Skin of body (tissue), 1 donor: ENCODE measurements at regions not wholly inside any gene's neighbourhood (a gene's known extent, or its start where the extent isn't known, plus 50 kb on each side); places are given as distances from the start of the nearest gene placed in this dataset.

ENCODE experiments used
- DNase-seq: peaks from one replicate; lab custom pipeline; 2025; lab: John Stamatoyannopoulos, UW

GRCh38 chr12:87169010-87169409, 860.2 kb downstream of the C12orf50 start:
- DNase-seq: no peak

- no peak for DNase-seq
Observed at GRCh38 chr12:87165733-87166375, 863.3 kb downstream of the C12orf50 start.

DNA sequence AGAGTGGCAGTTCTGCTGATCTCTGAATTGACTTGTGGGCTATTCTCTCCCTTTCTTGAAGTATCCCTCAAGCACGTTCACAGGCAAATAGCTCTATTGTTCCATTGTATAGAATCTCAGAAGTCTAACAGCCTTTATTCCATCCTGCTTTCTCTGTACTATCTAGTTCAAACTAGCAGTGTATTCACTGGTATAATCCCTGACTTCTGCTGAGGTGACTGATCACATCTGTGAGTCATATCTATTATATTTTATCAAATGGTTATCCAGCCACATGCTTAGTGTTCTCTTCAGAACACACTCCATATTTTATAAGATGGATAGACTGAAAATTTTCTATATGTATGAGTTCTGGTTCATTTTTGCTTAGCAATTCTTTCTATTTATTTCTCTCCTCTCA, 866.1 kb downstream of the C12orf50 start:
- no peak for DNase-seq

GRCh38 chr12:87160848-87161601, 868.2 kb downstream of the C12orf50 start:
- DNase-seq: no peak

- no peak for DNase-seq
Observed at GRCh38 chr12:87157791-87158190, 871.4 kb downstream of the C12orf50 start.

GRCh38 chr12:87155621-87156020, 873.6 kb downstream of the C12orf50 start:
- no peak for DNase-seq

GRCh38 chr12:87152841-87153528, 876.2 kb downstream of the C12orf50 start:
- DNase-seq: no peak

DNA sequence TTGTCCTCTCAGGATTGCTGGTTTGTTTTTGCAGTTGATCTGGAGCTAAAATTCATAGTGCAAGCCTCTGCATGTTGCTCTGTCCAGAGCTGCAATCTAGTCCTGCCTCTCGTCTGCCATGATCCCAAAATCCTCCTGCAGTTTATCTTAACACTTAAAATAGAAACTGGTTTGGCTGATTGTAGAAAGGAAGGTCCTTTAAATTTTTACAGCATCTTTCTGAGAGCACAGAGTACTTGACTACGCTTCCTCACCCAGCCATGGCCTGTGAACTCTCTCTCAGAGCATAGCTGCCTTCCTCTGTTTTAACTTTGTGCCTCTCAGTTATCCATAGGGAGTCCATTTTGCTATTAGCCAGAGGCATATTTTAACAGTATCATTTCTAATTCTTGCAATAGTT, 877.1 kb downstream of the C12orf50 start:
- no peak for DNase-seq

DNA sequence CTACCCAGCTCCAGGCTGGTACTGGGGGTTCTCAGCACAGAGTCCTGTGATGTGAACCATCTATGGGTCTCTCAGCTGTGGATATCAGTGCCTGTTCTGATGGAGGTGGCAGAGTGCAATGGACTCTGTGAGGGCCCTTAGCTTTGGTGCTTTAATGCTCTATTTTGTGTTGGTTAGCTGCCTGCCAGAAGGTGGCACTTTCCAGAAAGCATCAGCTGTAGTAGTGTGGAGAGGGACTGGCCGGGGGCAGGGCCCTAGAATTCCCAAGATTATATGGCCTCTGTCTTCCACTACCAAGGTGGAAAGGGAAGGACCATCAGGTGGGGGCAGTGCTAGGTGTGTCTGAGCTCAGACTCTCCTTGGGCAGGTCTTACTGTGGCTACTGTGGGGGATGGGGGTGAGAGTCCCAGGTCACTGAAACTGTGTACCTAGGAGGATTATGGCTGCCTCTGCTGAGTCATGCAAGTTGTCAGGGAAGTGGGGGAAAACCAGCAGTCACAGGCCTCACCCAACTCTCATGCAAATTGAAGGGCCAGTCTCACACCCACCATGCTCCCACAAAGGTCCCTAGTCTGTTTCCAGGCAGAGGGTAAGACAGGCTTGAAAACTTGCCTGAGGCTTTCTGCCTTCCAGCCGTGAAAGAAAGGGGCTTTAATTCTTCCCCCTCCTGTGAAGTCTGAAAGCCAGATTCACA, 878.1 kb downstream of the C12orf50 start:
- no peak for DNase-seq

GRCh38 chr12:87142342-87142741, 886.2 kb upstream of the MGAT4C start:
- peak; percentile 5 for DNase-seq

GRCh38 chr12:87141091-87141490, 884.9 kb upstream of the MGAT4C start:
- DNase-seq: no peak

DNA sequence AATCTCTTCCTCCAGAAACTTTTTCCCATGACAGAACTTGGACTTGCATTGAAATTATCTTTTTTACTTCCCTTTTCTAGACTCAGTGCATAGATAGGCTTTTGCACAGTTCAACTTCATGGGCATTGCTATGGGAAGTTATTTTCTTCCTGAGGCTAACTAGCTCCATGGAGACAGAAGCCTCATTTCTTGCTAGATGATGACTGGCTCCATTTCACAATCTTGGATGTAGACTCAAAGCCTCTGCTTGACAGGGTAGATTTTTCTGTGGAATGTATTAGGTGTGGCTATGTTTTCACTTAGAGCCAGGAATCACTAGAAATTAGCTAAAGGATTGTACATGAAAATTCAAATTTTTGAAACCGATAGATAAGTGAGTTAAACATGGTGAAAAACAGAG, 884.1 kb upstream of the MGAT4C start:
- no peak for DNase-seq

GRCh38 chr12:87137220-87137619, 881.0 kb upstream of the MGAT4C start:
- DNase-seq: no peak

- no peak for DNase-seq
Observed at GRCh38 chr12:87136330-87136976, 880.3 kb upstream of the MGAT4C start.

GRCh38 chr12:87127272-87127671, 871.1 kb upstream of the MGAT4C start:
- no peak for DNase-seq

GRCh38 chr12:87121896-87122295, 865.7 kb upstream of the MGAT4C start:
- DNase-seq: no peak

- no peak for DNase-seq
Observed at GRCh38 chr12:87120440-87120839, 864.2 kb upstream of the MGAT4C start.

GRCh38 chr12:87119713-87120112, 863.5 kb upstream of the MGAT4C start:
- no peak for DNase-seq

GRCh38 chr12:87117526-87117925, 861.3 kb upstream of the MGAT4C start:
- DNase-seq: no peak

DNA sequence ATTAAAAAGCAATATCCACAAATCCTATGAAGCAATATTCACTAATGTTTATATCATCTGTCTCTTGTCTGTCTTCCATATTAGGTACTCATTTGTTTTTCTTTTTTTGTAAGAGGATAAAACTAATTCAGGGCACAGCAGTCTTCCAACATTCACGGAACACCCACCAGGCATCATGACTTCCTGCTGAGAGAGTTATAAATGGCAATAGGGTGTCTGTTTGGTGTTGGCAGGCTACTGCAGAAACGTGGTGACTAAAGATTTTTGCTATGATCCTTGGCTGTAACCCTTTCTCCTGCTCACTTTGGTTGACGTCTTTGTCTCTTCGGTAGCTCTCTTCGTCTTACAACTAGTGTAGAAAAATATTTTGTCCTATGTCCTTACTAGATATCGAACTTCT, 860.6 kb upstream of the MGAT4C start:
- no peak for DNase-seq

DNA sequence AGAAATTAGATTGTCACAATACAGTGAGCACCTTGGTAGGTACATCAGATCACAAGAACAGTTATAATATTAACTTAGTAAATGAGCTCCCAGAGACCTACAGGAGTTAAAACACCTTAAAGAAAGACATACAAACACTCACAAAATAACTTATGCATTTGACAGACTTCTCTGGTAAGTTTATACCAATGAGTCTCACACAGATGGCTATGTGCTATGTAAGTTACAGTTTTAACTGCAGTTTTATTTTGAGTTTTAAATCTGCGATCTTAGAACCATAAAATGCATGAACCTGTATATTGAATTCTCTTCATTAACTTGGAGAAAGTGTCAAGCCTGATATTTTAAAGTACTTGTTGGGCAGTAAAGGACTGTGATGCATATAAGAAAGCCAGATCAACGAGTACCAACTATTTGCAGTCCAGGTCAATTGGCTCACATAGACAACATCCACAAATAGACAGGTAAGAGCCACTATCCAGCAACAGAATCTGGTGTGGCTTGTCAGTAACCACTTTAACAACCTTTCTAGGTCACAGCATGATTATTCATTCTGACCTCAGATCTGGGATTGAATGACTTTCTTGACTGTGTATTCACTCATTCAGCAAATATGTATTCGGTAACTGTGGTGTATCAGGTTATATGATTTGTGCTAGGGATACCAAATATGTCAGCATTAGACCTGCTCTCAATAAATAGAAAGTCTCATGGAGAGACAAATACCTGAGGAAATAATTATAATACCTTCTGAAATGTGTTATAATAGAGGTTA, 856.6 kb upstream of the MGAT4C start:
- DNase-seq: no peak
